HuH-7 (cell line): ENCODE measurements at regions not wholly inside any gene's neighbourhood (a gene's known extent, or its start where the extent isn't known, plus 50 kb on each side); places are given as distances from the start of the nearest gene placed in this dataset.

ENCODE experiments used
- DNase-seq: peaks from one replicate; pipeline ENCODE4 v3.0.0; 2011; ENCODE audit warnings: low spot score

GRCh38 chr2:8524388-8524787 lies 157.5 kb upstream of the ID2 start:
- no peak for DNase-seq

- no peak for DNase-seq
Measured at GRCh38 chr2:8524823-8525222, 157.0 kb upstream of the ID2 start.

GRCh38 chr2:8525236-8525581 lies 156.6 kb upstream of the ID2 start:
- no peak for DNase-seq

GRCh38 chr2:8525582-8526402 lies 156.1 kb upstream of the ID2 start:
- DNase-seq: peak; percentile 83

GRCh38 chr2:8526403-8526696 lies 155.5 kb upstream of the ID2 start:
- no peak for DNase-seq

- no peak for DNase-seq
Measured at GRCh38 chr2:8527031-8527430, 154.8 kb upstream of the ID2 start.

- no peak for DNase-seq
Measured at GRCh38 chr2:8527676-8528075, 154.2 kb upstream of the ID2 start.

GRCh38 chr2:8528863-8529262 lies 153.0 kb upstream of the ID2 start:
- DNase-seq: no peak

GRCh38 chr2:8529706-8530277 lies 152.1 kb upstream of the ID2 start:
- DNase-seq: no peak

- DNase-seq: no peak
Measured at GRCh38 chr2:8531481-8531880, 150.4 kb upstream of the ID2 start.

- DNase-seq: no peak
Measured at GRCh38 chr2:8532438-8532837, 149.4 kb upstream of the ID2 start.

- no peak for DNase-seq
Measured at GRCh38 chr2:8533923-8534322, 147.9 kb upstream of the ID2 start.

- no peak for DNase-seq
Measured at GRCh38 chr2:8534386-8534728, 147.5 kb upstream of the ID2 start.

- DNase-seq: peak; percentile 91
Measured at GRCh38 chr2:8534729-8535468, 147.0 kb upstream of the ID2 start.

GRCh38 chr2:8535469-8535795 lies 146.4 kb upstream of the ID2 start:
- DNase-seq: no peak

- DNase-seq: no peak
Measured at GRCh38 chr2:8535821-8536685, 145.8 kb upstream of the ID2 start.

GRCh38 chr2:8536686-8537561 lies 144.9 kb upstream of the ID2 start:
- DNase-seq: no peak

GRCh38 chr2:8537562-8538155 lies 144.2 kb upstream of the ID2 start:
- no peak for DNase-seq

GRCh38 chr2:8538531-8538930 lies 143.3 kb upstream of the ID2 start:
- no peak for DNase-seq

GRCh38 chr2:8538931-8539621 lies 142.8 kb upstream of the ID2 start:
- no peak for DNase-seq
